ENCODE measurements at regions not wholly inside any gene's neighbourhood (a gene's known extent, or its start where the extent isn't known, plus 50 kb on each side); places are given as distances from the start of the nearest gene placed in this dataset.
"Not testable (repeated sequence)": the region's sequence is repeated elsewhere in the genome, so short reads cannot be mapped to it uniquely, and the experiment has no call there.

GRCh38 chr10:64397125-64397524 lies 875.9 kb downstream of the REEP3 start:
- no peaks in the 10 kb centered on the region for H3K27me3 ChIP-seq (ENCODE audit: control insufficient read depth in 2 of 2, insufficient read depth in 1 of 2, low read length in 1 of 2)
- WGBS: 96% methylated on average over 8 of the region's 8 CpGs
- DNase-seq (ENCODE audit: low read depth in 6 of 9, low spot score in 9 of 9): no peak
- H3K4me3 ChIP-seq (ENCODE audit: low read length in 2 of 2): no peak overlapping the region
- no peaks in the 10 kb centered on the region for H3K36me3 ChIP-seq (ENCODE audit: control insufficient read depth in 2 of 2, insufficient read depth in 2 of 2, low read length in 1 of 2)
- no peaks in the 10 kb centered on the region for H3K4me1 ChIP-seq (ENCODE audit: control insufficient read depth in 2 of 2, insufficient read depth in 2 of 2, low read length in 2 of 2)
- H3K9me3 ChIP-seq (ENCODE audit: control insufficient read depth in 2 of 2, insufficient read depth in 1 of 2, low read length in 1 of 2): no peaks in the 10 kb centered on the region
- no peak overlapping the region for H3K27ac ChIP-seq (ENCODE audit: low read depth in 1 of 2, low read length in 1 of 2)

DNA sequence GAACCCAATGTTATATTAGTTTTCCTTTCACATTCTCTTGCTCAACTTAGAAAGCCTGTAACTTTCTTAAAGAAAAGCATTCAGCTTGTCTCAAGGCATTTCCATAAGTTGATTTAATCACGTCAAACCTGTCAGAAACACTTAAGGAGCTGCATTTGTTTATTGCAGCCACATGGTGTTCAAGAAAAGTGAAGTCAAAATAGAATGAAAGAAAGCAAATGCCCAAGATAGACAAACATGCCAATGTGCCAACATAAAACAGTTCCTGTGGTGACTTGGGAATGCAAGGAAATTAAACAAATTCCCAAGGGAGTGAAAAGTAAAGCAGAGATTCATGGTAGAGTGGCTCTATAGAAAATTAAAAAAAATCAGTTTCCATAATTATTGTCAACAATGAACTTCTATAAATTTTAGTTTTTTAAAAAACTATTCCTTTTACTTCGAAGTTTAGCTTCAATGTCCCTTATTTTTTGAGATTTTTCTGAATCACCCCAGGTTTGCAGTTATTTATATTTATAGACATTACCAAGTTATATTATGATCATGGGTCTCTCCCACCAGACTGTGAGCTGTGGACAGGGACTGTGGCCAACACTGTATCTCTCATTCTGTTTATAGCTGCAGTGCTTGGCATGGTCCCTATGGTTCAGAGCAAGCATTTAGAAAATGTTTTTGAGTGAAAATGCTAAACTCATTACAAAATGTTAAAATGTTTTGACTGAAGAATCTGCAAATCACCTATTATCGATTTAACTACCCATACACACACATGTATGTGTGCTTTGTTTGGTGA lies 887.4 kb downstream of the REEP3 start:
- Histone ChIP-seq H3K4me3 (ENCODE audit: low read length in 2 of 2) (no peak overlapping the region), H3K27ac (ENCODE audit: low read depth in 1 of 2, low read length in 1 of 2) (no peak overlapping the region), H3K36me3 (ENCODE audit: control insufficient read depth in 2 of 2, insufficient read depth in 2 of 2, low read length in 1 of 2) (no peaks in the 10 kb centered on the region), H3K9me3 (ENCODE audit: control insufficient read depth in 2 of 2, insufficient read depth in 1 of 2, low read length in 1 of 2) (no peaks in the 10 kb centered on the region), H3K27me3 (ENCODE audit: control insufficient read depth in 2 of 2, insufficient read depth in 1 of 2, low read length in 1 of 2) (no peaks in the 10 kb centered on the region), H3K4me1 (ENCODE audit: control insufficient read depth in 2 of 2, insufficient read depth in 2 of 2, low read length in 2 of 2) (no peaks in the 10 kb centered on the region)
- 83% methylated on average over 3 of the region's 3 CpGs for WGBS
- no peak for DNase-seq (ENCODE audit: low read depth in 6 of 9, low spot score in 9 of 9)

- no peak for DNase-seq (ENCODE audit: low read depth in 6 of 9, low spot score in 9 of 9)
- no peaks in the 10 kb centered on the region for H3K9me3 ChIP-seq (ENCODE audit: control insufficient read depth in 2 of 2, insufficient read depth in 1 of 2, low read length in 1 of 2)
- H3K4me3 ChIP-seq (ENCODE audit: low read length in 2 of 2): no peak overlapping the region
- no peak overlapping the region for H3K27ac ChIP-seq (ENCODE audit: low read depth in 1 of 2, low read length in 1 of 2)
- no peaks in the 10 kb centered on the region for H3K27me3 ChIP-seq (ENCODE audit: control insufficient read depth in 2 of 2, insufficient read depth in 1 of 2, low read length in 1 of 2)
- 98% methylated on average over 1 of the region's 1 CpG for WGBS
- no peaks in the 10 kb centered on the region for H3K4me1 ChIP-seq (ENCODE audit: control insufficient read depth in 2 of 2, insufficient read depth in 2 of 2, low read length in 2 of 2)
- H3K36me3 ChIP-seq (ENCODE audit: control insufficient read depth in 2 of 2, insufficient read depth in 2 of 2, low read length in 1 of 2): no peaks in the 10 kb centered on the region
Measured at GRCh38 chr10:64409349-64409748, 888.1 kb downstream of the REEP3 start.

GRCh38 chr10:64416011-64416410 lies 894.8 kb downstream of the REEP3 start:
- H3K36me3 ChIP-seq (ENCODE audit: control insufficient read depth in 2 of 2, insufficient read depth in 2 of 2, low read length in 1 of 2): no peaks in the 10 kb centered on the region
- H3K27ac ChIP-seq (ENCODE audit: low read depth in 1 of 2, low read length in 1 of 2): no peak overlapping the region
- no peaks in the 10 kb centered on the region for H3K4me1 ChIP-seq (ENCODE audit: control insufficient read depth in 2 of 2, insufficient read depth in 2 of 2, low read length in 2 of 2)
- no peak overlapping the region for H3K4me3 ChIP-seq (ENCODE audit: low read length in 2 of 2)
- H3K9me3 ChIP-seq (ENCODE audit: control insufficient read depth in 2 of 2, insufficient read depth in 1 of 2, low read length in 1 of 2): no peaks in the 10 kb centered on the region
- WGBS: 96% methylated on average over 1 of the region's 1 CpG
- DNase-seq (ENCODE audit: low read depth in 6 of 9, low spot score in 9 of 9): no peak
- no peaks in the 10 kb centered on the region for H3K27me3 ChIP-seq (ENCODE audit: control insufficient read depth in 2 of 2, insufficient read depth in 1 of 2, low read length in 1 of 2)

DNA sequence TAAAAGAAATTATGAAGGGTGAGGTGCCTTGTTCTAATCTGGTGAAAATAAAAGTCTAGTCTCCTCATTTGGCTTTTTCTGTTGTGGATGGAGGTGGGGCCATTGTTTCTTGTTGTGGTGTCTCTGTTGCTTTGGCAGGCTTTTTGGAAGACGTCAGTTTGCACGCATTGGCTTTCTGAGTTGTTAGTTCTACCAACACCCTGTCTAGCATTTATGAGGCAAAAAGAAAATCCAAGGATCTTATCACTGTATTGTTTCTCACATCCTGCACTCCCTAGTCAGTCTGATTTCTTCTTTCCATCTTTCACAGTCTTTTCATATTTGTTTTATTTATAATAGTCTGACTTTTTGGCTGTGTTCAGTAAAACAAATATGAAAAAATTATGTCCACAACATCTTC lies 898.3 kb downstream of the REEP3 start:
- 76% methylated on average over 2 of the region's 2 CpGs for WGBS
- H3K27ac ChIP-seq (ENCODE audit: low read depth in 1 of 2, low read length in 1 of 2): no peak overlapping the region
- no peaks in the 10 kb centered on the region for H3K4me1 ChIP-seq (ENCODE audit: control insufficient read depth in 2 of 2, insufficient read depth in 2 of 2, low read length in 2 of 2)
- H3K36me3 ChIP-seq (ENCODE audit: control insufficient read depth in 2 of 2, insufficient read depth in 2 of 2, low read length in 1 of 2): no peaks in the 10 kb centered on the region
- H3K27me3 ChIP-seq (ENCODE audit: control insufficient read depth in 2 of 2, insufficient read depth in 1 of 2, low read length in 1 of 2): no peaks in the 10 kb centered on the region
- H3K9me3 ChIP-seq (ENCODE audit: control insufficient read depth in 2 of 2, insufficient read depth in 1 of 2, low read length in 1 of 2): no peaks in the 10 kb centered on the region
- no peak overlapping the region for H3K4me3 ChIP-seq (ENCODE audit: low read length in 2 of 2)
- DNase-seq (ENCODE audit: low read depth in 6 of 9, low spot score in 9 of 9): no peak

- DNase-seq (ENCODE audit: low read depth in 6 of 9, low spot score in 9 of 9): no peak
- H3K4me1 ChIP-seq (ENCODE audit: control insufficient read depth in 2 of 2, insufficient read depth in 2 of 2, low read length in 2 of 2): no peaks in the 10 kb centered on the region
- H3K27me3 ChIP-seq (ENCODE audit: control insufficient read depth in 2 of 2, insufficient read depth in 1 of 2, low read length in 1 of 2): no peaks in the 10 kb centered on the region
- H3K36me3 ChIP-seq (ENCODE audit: control insufficient read depth in 2 of 2, insufficient read depth in 2 of 2, low read length in 1 of 2): no peaks in the 10 kb centered on the region
- H3K4me3 ChIP-seq (ENCODE audit: low read length in 2 of 2): no peak overlapping the region
- H3K27ac ChIP-seq (ENCODE audit: low read depth in 1 of 2, low read length in 1 of 2): no peak overlapping the region
- H3K9me3 ChIP-seq (ENCODE audit: control insufficient read depth in 2 of 2, insufficient read depth in 1 of 2, low read length in 1 of 2): no peaks in the 10 kb centered on the region
- WGBS: 93% methylated on average over 3 of the region's 3 CpGs
Measured at GRCh38 chr10:64426745-64427144, 905.5 kb downstream of the REEP3 start.

GRCh38 chr10:64430690-64431323 lies 909.6 kb downstream of the REEP3 start:
- no peak for DNase-seq (ENCODE audit: low read depth in 6 of 9, low spot score in 9 of 9)
- Histone ChIP-seq H3K27me3 (ENCODE audit: control insufficient read depth in 2 of 2, insufficient read depth in 1 of 2, low read length in 1 of 2) (no peaks in the 10 kb centered on the region), H3K4me3 (ENCODE audit: low read length in 2 of 2) (no peak overlapping the region), H3K9me3 (ENCODE audit: control insufficient read depth in 2 of 2, insufficient read depth in 1 of 2, low read length in 1 of 2) (no peaks in the 10 kb centered on the region), H3K27ac (ENCODE audit: low read depth in 1 of 2, low read length in 1 of 2) (no peak overlapping the region), H3K4me1 (ENCODE audit: control insufficient read depth in 2 of 2, insufficient read depth in 2 of 2, low read length in 2 of 2) (no peaks in the 10 kb centered on the region), H3K36me3 (ENCODE audit: control insufficient read depth in 2 of 2, insufficient read depth in 2 of 2, low read length in 1 of 2) (no peaks in the 10 kb centered on the region)
- WGBS: 44% methylated on average over 2 of the region's 2 CpGs

DNA sequence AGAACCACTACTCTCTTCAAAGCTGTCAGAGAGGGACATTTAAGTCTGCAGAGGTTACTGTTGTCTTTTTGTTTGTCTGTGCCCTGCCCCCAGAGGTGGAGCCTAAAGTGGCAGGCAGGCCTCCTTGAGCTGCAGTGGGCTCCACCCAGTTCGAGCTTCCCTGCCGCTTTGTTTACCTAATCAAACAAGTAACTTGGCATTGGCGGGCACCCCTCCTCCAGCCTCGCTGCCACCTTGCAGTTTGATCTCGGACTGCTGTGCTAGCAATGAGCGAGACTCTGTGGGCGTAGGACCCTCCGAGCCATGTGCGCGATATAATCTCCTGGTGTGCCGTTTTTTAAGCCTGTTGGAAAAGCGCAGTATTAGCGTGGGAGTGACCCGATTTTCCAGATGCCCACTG lies 920.7 kb downstream of the REEP3 start:
- not testable (repeated sequence) for DNase-seq (ENCODE audit: low read depth in 6 of 9, low spot score in 9 of 9); H3K36me3 ChIP-seq (ENCODE audit: control insufficient read depth in 2 of 2, insufficient read depth in 2 of 2, low read length in 1 of 2); H3K4me3 ChIP-seq (ENCODE audit: low read length in 2 of 2); H3K27ac ChIP-seq (ENCODE audit: low read depth in 1 of 2, low read length in 1 of 2); H3K27me3 ChIP-seq (ENCODE audit: control insufficient read depth in 2 of 2, insufficient read depth in 1 of 2, low read length in 1 of 2); H3K4me1 ChIP-seq (ENCODE audit: control insufficient read depth in 2 of 2, insufficient read depth in 2 of 2, low read length in 2 of 2); H3K9me3 ChIP-seq (ENCODE audit: control insufficient read depth in 2 of 2, insufficient read depth in 1 of 2, low read length in 1 of 2)
- 98% methylated on average over 14 of the region's 14 CpGs for WGBS

- no peaks in the 10 kb centered on the region for H3K36me3 ChIP-seq (ENCODE audit: control insufficient read depth in 2 of 2, insufficient read depth in 2 of 2, low read length in 1 of 2)
- H3K4me1 ChIP-seq (ENCODE audit: control insufficient read depth in 2 of 2, insufficient read depth in 2 of 2, low read length in 2 of 2): no peaks in the 10 kb centered on the region
- no peaks in the 10 kb centered on the region for H3K27me3 ChIP-seq (ENCODE audit: control insufficient read depth in 2 of 2, insufficient read depth in 1 of 2, low read length in 1 of 2)
- no peak overlapping the region for H3K4me3 ChIP-seq (ENCODE audit: low read length in 2 of 2)
- DNase-seq (ENCODE audit: low read depth in 6 of 9, low spot score in 9 of 9): no peak
- H3K9me3 ChIP-seq (ENCODE audit: control insufficient read depth in 2 of 2, insufficient read depth in 1 of 2, low read length in 1 of 2): no peaks in the 10 kb centered on the region
- no peak overlapping the region for H3K27ac ChIP-seq (ENCODE audit: low read depth in 1 of 2, low read length in 1 of 2)
Measured at GRCh38 chr10:64444163-64444562, 923.0 kb downstream of the REEP3 start.

Data from thymus (tissue), 11 donors.